HG02610 (cell line): ENCODE measurements at regions not wholly inside any gene's neighbourhood (a gene's known extent, or its start where the extent isn't known, plus 50 kb on each side); places are given as distances from the start of the nearest gene placed in this dataset.
"Not testable (repeated sequence)": the region's sequence is repeated elsewhere in the genome, so short reads cannot be mapped to it uniquely, and the experiment has no call there.

Experiments used
- ATAC-seq: cut with Tn5 transposase; IDR thresholded peaks from one replicate; pipeline ENCODE4 v1.9.1; 2021; ENCODE audit warnings: mild to moderate bottlenecking, moderate library complexity; ENCODE audit not compliant: unreplicated experiment

DNA sequence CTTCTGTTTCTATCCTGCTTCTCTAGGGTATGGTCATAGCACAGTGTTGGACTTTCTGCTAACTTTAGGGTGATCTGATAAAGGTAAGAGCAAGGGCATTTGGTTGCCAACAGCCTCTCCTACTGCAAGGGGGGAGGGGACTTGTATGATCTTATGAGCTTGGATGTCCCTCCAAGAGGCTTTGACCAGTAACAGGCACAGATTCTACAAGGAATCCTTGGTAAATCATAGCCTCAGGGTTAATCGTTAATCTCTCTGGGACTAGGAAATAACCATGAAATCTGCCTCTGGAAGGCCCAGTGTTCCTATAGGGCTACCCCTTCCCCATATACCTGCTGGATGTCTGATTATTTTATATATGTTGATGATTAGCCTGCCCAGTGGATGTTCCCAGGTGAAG is 134.8 kb upstream of the TNFSF4 start:
- no peak for ATAC-seq

- no peak for ATAC-seq
These were observed 134.4 kb upstream of the PRDX6 start for GRCh38 chr1:173342736-173343135.

DNA sequence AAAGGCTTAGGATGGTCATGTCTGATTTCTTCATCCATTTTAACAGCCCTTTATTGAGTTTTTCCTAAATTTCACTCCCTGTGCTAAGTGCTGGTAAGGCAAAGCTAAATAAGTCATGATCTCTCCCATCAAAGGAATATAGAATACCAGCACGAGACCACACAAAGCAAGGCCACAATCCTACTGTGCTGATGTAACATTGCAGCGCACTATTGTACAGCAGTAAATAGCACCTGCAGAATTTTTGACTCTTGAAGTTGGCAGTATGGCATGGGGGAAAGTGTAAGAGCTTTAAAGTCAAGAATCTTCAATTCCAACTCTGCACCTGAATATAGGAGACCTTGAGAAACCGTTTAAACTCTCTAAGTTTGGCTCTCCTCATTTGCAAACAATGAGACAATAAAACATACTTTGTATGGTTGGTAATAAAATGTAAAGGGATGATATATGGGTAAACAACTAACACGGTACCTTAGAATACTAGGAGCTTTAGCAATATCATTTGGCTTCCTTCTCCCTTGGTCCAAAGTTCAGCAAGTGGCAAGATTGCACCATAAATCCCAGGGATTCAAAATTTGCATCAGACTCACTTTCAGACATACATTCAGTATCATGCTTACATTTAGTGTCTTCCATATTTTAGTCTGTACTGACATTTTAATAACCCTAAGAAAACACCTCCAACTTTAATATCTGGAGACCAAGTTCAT is 132.9 kb upstream of the PRDX6 start:
- ATAC-seq, result no peak

GRCh38 chr1:173347282-173347818 is 129.8 kb upstream of the PRDX6 start:
- ATAC-seq, result no peak

DNA sequence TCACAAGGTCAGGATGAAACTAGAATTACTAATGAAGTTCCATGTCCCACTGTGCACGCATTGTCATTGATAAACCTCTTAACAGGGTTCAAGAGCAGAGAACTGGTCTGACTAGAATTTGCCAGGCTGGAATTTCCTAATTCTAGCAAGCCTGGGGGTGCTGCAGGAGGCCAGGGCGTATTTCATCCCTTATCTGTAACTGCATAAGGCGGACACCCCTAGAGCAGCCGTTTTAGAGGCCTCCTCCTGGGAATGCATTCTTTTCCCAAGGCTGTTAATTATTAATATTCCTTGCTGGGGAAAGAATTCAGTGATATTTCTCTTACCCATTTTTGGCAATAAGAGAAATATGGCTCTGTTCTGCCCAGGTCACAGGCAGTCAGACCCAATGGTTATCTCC is 124.5 kb upstream of the PRDX6 start:
- not testable (repeated sequence) for ATAC-seq

DNA sequence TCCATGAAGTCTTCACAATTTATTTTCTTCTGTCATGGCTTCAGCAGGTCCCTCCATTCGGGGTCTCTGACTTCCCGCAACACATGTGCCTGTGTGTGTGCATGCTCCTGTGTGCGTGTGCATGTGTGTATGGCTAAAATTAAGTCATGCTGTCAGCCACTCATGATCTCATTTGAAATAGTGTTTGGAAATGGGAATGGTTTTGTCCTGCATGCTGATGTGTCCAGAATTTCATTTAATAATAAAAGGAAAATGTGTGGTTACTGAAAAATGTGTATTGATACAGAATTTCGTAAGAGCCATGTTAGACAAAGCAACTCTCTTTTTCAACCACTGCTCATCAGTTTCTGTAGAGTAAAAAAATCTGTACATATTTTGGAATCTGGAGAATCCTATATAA is 123.8 kb upstream of the PRDX6 start:
- no peak for ATAC-seq

DNA sequence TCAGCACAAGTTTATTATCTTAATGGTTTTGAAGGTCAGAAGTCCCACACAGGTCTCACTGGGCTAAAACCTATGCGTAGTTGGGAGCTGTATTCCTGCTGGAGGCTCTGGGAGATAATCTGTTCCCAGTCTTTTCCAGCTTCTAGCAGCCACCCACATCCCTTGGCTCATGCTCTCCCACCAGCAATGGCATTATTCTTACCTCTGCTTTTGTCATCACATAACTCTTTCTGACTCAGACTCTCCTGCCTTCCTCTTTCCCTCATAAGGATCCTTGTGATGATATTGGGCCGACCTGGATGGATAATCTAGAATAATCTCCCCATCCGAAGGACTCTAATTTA is 122.2 kb upstream of the PRDX6 start:
- ATAC-seq, result no peak

DNA sequence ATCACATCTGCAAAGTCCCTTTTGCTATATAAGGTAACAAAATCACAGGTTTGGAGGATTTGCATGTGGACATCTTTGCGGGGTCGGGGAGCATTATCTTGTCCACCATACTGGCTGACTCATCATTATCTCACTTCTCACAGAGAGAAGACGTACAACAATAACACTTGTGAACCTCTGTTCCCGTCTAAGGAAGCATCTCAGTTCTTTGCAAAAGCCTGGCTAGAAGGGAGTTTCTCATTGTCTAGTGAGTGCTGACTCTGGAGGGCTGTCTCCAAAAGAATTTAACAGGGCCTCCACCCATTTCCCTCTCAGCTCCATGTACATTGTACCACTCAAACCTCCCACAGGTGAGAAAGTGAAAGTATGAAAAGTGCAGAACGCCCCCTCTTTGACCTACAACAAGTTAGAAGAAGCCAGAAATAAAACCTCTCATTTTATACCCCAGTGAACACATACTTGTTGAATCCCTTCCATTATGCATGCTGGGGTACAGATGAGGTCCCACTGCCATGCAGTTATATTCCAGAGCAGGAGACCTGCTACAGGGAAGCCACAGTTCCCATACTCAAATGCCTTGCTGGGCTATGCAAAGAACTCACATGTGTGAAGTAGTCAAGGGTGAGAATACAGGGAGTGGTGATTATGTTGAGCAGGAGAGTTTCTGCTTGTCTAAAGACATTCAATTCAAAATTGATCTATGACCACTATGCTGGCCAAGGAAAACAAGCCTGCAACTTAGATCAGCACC is 121.7 kb upstream of the PRDX6 start:
- peak; percentile 57 for ATAC-seq

- peak; percentile 67 for ATAC-seq
These were observed 120.9 kb upstream of the PRDX6 start for GRCh38 chr1:173356191-173356762.

- ATAC-seq, result no peak
These were observed 116.6 kb upstream of the PRDX6 start for GRCh38 chr1:173360487-173361063.

DNA sequence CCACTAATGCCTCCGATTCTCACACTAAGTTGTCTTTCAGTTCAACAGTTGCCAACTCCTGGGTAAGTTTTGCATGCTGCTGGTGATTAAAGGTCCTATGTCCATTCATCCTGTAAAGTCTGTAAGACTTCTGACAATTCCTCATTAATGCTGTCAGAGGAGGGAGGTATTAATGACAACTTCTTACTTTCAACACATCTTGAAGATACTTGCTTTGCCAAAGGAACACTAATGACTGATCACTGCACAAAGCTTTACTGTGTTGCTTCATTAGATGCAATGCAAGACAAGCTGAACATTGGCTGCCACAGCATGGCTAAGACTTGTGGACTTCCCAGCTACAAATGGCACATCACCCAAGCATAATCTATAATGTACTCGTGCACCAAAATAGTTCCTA is 114.6 kb upstream of the PRDX6 start:
- no peak for ATAC-seq

GRCh38 chr1:173364827-173365226 is 112.3 kb upstream of the PRDX6 start:
- no peak for ATAC-seq

GRCh38 chr1:173365341-173365740 is 111.8 kb upstream of the PRDX6 start:
- ATAC-seq, result no peak

GRCh38 chr1:173367136-173367535 is 110.0 kb upstream of the PRDX6 start:
- ATAC-seq, result no peak

- not testable (repeated sequence) for ATAC-seq
These were observed 106.5 kb upstream of the PRDX6 start for GRCh38 chr1:173370586-173370985.

GRCh38 chr1:173376065-173376464 is 101.1 kb upstream of the PRDX6 start:
- not testable (repeated sequence) for ATAC-seq

GRCh38 chr1:173377266-173377665 is 99.9 kb upstream of the PRDX6 start:
- ATAC-seq, result no peak

DNA sequence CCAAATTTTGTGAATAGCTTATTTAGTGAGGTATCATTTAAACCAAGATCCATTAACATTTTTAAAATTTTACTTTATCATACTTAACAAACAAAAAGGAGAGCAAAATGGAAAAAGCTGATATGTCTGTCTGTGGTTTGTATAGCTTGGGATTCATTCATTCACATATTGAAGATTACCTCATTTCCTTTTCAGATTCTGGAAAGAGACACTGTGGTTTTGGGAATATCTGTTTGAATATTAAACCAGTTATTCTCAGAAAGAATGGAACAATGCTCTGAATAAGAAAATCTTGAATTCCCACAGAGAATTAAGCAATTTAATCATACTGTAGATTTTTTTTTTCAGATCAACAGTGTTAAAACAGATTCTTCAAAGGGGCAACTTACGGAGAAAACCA is 93.8 kb upstream of the PRDX6 start:
- ATAC-seq, result no peak

GRCh38 chr1:173388352-173388751 is 88.8 kb upstream of the PRDX6 start:
- ATAC-seq, result no peak

- no peak for ATAC-seq
These were observed 84.1 kb upstream of the PRDX6 start for GRCh38 chr1:173392895-173393658.

DNA sequence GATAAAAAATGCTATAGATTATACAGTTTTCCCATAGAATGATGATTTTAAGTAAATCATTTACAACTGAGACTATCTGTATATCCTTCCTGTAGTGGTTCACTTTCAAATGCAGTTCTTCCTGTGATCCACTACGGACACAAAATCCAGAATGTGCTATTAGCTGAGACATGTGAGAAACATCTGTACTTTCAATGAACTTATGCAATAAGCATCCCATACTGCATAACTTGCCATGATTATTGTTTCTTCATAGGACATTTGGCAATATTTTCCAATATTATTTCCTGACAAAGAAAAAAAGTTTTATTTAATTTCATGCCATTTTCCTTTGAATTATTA is 83.5 kb upstream of the PRDX6 start:
- no peak for ATAC-seq
